ENCODE measurements at regions not wholly inside any gene's neighbourhood (a gene's known extent, or its start where the extent isn't known, plus 50 kb on each side); places are given as distances from the start of the nearest gene placed in this dataset.
A peak's percentile ranks its signal among the peaks of the same experiment; 100 is the strongest.

DNA sequence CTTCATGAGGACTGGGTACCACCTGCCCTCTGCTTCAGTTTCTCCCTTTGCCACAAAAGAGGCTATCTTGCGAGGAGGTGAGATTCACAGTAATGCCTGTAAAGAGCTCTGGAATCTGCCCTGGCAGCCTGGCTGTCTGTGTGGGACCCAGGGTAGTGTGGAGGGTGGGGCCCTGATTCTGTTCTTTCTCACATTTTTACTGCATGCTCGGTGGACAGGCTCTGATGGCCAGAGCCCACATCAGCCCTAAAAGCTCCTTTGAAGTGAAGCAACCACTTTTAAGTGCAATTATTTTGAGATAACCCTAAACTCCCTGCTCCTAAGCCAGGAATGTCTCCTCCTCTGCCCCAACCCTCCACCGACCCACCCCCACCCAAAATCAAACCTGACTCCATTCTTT, 92.1 kb upstream of the PODXL start:
- intact Hi-C loops (cut with DNase I; ENCODE audit: low total_unique reads) = no loop called here
- peak; percentile 53 to 63 for DNase-seq

DNA sequence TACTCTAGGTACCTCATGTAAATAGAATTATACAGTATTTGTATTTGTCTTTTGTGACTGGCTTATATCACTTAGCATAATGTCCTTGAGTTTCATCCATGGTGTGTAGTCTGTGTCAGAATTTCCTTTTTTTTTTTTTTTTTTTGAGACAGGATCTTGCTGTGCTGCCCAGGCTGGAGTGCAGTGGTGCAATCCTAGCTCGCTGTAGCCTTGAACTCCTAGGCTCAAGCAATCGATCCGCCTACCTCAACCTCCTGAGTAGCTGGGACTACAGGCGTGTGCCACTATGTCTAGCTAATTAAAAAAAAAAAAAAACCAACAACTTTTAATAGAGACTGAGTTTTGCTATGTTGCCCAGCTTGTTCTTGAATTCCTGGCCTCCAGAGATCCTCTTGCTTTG, 89.8 kb upstream of the PODXL start:
- Histone ChIP-seq H3K4me1 (no peaks in the 10 kb centered on the region), H3K27me3 (no peaks in the 10 kb centered on the region), H3K4me3 (no peak overlapping the region), H3K9me3 (no peaks in the 10 kb centered on the region), H3K36me3 (no peaks in the 10 kb centered on the region), H3K27ac (no peak overlapping the region)
- intact Hi-C loops (cut with DNase I; ENCODE audit: low total_unique reads) = no loop called here
- no peak for DNase-seq
- TF ChIP-seq POLR2A (IDR thresholded peaks at IDR 0.05) = no peak
- TF ChIP-seq, protein P1, sequence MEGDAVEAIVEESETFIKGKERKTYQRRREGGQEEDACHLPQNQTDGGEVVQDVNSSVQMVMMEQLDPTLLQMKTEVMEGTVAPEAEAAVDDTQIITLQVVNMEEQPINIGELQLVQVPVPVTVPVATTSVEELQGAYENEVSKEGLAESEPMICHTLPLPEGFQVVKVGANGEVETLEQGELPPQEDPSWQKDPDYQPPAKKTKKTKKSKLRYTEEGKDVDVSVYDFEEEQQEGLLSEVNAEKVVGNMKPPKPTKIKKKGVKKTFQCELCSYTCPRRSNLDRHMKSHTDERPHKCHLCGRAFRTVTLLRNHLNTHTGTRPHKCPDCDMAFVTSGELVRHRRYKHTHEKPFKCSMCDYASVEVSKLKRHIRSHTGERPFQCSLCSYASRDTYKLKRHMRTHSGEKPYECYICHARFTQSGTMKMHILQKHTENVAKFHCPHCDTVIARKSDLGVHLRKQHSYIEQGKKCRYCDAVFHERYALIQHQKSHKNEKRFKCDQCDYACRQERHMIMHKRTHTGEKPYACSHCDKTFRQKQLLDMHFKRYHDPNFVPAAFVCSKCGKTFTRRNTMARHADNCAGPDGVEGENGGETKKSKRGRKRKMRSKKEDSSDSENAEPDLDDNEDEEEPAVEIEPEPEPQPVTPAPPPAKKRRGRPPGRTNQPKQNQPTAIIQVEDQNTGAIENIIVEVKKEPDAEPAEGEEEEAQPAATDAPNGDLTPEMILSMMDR (IDR thresholded peaks at IDR 0.05) = no peak

More for the DNA sequence above, 92.1 kb upstream of the PODXL start:
- Histone ChIP-seq H3K27ac (peak overlapping the region; percentile 60 to 86), H3K36me3 (no peaks in the 10 kb centered on the region), H3K9me3 (no peaks in the 10 kb centered on the region), H3K27me3 (no peaks in the 10 kb centered on the region), H3K4me1 (no peaks in the 10 kb centered on the region), H3K4me3 (no peak overlapping the region)
- TF ChIP-seq, protein P1 (IDR thresholded peaks at IDR 0.05) = no peak
- TF ChIP-seq POLR2A (IDR thresholded peaks at IDR 0.05) = no peak

DNA sequence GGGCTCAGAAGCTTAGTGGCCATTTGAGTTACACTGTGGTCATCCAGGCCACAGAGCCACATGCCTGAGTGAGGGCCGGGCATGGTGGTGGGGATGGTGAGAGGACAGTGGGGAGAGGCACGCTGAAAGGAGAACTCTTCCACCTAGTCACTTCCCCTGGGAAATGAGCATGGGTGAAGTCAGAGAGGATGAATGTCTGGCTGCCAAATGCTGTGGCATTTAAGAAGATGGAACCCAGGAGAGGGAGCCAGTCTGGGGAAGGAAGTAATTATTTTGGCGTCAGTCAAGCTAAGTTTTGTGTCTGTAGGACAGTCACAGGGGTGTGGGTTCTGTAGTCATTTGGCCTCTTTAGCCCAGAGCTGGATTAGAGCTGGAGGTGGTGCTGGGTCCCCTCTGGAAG, 86.0 kb upstream of the PODXL start:
- no peaks in the 10 kb centered on the region for H3K4me1 ChIP-seq

DNA sequence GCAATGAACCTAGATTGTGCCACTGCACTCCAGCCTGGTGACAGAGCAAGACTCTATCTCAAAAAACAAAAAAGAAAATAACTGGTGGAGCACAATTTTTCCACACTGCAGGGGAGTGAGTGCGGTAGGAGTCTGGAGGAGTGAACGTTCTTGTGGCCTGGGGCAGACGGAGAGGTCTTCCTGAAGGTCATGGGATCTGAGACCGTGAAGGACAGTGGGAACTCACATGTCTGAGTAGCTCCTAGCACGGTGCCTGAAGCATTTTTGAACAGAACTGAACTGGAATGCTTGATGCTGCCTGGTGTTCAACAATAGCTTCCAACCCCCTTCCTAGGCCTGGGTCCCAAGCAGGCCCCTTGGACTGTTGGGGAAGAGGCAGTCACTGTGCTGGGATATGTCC, 84.3 kb upstream of the PODXL start:
- no peak for DNase-seq

More for the DNA sequence above, 86.0 kb upstream of the PODXL start:
- no peak for TF ChIP-seq POLR2A (IDR thresholded peaks at IDR 0.05)
- TF ChIP-seq, protein P1 (IDR thresholded peaks at IDR 0.05) = no peak
- Histone ChIP-seq H3K36me3 (no peaks in the 10 kb centered on the region), H3K4me3 (no peak overlapping the region), H3K27ac (no peak overlapping the region), H3K27me3 (no peaks in the 10 kb centered on the region), H3K9me3 (no peaks in the 10 kb centered on the region)
- intact Hi-C loops (cut with DNase I; ENCODE audit: low total_unique reads) = no loop called here
- DNase-seq = no peak

DNA sequence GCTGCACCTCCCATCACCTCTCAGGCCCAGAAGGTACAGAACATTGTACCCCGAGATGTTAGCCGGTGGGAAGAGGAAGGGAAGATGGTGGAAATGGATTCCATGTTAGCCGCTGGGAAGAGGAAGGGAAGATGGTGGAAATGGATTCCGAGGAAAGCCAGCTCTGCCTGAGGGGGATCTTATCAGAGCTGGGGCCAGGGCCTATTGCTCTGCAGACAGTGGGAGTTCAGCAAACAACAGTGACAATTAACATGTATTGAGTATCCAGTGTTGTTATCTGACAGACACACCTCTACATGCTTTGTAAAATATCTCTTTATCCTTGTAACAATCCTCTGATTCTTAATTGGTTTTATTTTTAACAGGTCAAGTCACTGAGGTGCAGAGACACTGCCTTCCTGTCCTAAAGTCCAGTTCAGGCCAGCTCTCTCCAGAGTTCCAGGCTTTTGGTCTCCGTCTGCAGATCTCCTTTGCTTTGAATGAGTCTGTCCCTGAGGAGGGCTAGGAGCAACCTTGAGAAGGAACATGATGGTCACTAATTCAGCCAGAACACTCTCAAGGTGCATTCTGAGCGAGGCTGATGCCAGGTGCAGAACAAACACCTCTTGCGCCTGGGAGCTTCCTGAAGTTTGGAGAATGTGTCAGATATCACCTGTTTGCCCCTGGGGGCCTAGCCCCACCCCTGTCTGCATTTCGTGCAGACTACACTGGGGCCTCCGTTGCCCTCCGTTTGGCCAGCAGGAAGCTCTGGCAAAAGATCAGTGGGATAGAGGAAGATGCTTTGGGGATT, 82.4 kb upstream of the PODXL start:
- TF ChIP-seq, protein P1 (IDR thresholded peaks at IDR 0.05) = no peak
- no peak for TF ChIP-seq POLR2A (IDR thresholded peaks at IDR 0.05)
- no peak overlapping the region for H3K27ac ChIP-seq
- H3K4me1 ChIP-seq = peaks cover 0 to 3% of the 10 kb centered on the region in 2 donors
- no peak for DNase-seq
- no peak overlapping the region for H3K4me3 ChIP-seq
- no peaks in the 10 kb centered on the region for H3K36me3 ChIP-seq
- no peaks in the 10 kb centered on the region for H3K27me3 ChIP-seq
- intact Hi-C loops (cut with DNase I; ENCODE audit: low total_unique reads) = no loop called here
- H3K9me3 ChIP-seq = no peaks in the 10 kb centered on the region

More for the DNA sequence above, 84.3 kb upstream of the PODXL start:
- Histone ChIP-seq H3K36me3 (no peaks in the 10 kb centered on the region), H3K27ac (no peak overlapping the region), H3K4me1 (no peaks in the 10 kb centered on the region), H3K9me3 (no peaks in the 10 kb centered on the region), H3K4me3 (no peak overlapping the region), H3K27me3 (no peaks in the 10 kb centered on the region)
- no peak for TF ChIP-seq POLR2A (IDR thresholded peaks at IDR 0.05)
- TF ChIP-seq, protein P1 (IDR thresholded peaks at IDR 0.05) = no peak
- intact Hi-C loops (cut with DNase I; ENCODE audit: low total_unique reads) = no loop called here
